Coronary artery (tissue), 2 donors: ENCODE measurements at regions not wholly inside any gene's neighbourhood (a gene's known extent, or its start where the extent isn't known, plus 50 kb on each side); places are given as distances from the start of the nearest gene placed in this dataset.
"Not testable (repeated sequence)": the region's sequence is repeated elsewhere in the genome, so short reads cannot be mapped to it uniquely, and the experiment has no call there.

Source experiments
- DNase-seq: peaks from one replicate; pipeline ENCODE4 v3.0.0-alpha.2; 2017; ENCODE audit warnings: low spot score
- H3K27ac ChIP-seq, 2 donors: fragments of 200-600 bp; sonication (generic); one replicate each; pipeline ENCODE4 v1.5.1; 2016 to 2019
- H3K4me3 ChIP-seq: fragments of 200-600 bp; sonication (generic); 2 replicates; pipeline ENCODE4 v1.5.1; 2016; ENCODE audit warnings: mild to moderate bottlenecking, moderate library complexity
- CTCF ChIP-seq: fragments of 200-600 bp; sonication (generic); IDR thresholded peaks from one replicate; pipeline ENCODE4 v1.5.1; 2019; ENCODE audit warnings: antibody characterized with exemption

GRCh38 chr5:119752921-119753886 is 123.8 kb downstream of the FAM170A start:
- Histone ChIP-seq H3K4me3 (no peak overlapping the region), H3K27ac (no peak overlapping the region)
- no peak for TF ChIP-seq CTCF
- DNase-seq, result no peak

- H3K4me3 ChIP-seq, DNase-seq, H3K27ac ChIP-seq: not testable (repeated sequence)
Measured at GRCh38 chr5:119754825-119755224, 125.5 kb downstream of the FAM170A start.

GRCh38 chr5:119757276-119757675 is 127.9 kb downstream of the FAM170A start:
- Histone ChIP-seq H3K4me3 (no peak overlapping the region), H3K27ac (no peak overlapping the region)
- TF ChIP-seq CTCF, result no peak
- DNase-seq, result no peak

GRCh38 chr5:119769695-119770693 is 140.6 kb downstream of the FAM170A start:
- not testable (repeated sequence) for DNase-seq, H3K4me3 ChIP-seq, H3K27ac ChIP-seq

GRCh38 chr5:119780145-119780544 is 150.8 kb downstream of the FAM170A start:
- H3K27ac ChIP-seq, H3K4me3 ChIP-seq, DNase-seq: not testable (repeated sequence)

GRCh38 chr5:119785057-119785456 is 155.7 kb downstream of the FAM170A start:
- DNase-seq, result no peak
- Histone ChIP-seq H3K27ac (no peak overlapping the region), H3K4me3 (no peak overlapping the region)
- TF ChIP-seq CTCF, result no peak

- no peak overlapping the region for H3K27ac ChIP-seq
- no peak for TF ChIP-seq CTCF
- DNase-seq, result no peak
- no peak overlapping the region for H3K4me3 ChIP-seq
Measured at GRCh38 chr5:119789406-119790117, 160.2 kb downstream of the FAM170A start.
